GM23248 (cell line): ENCODE measurements at regions not wholly inside any gene's neighbourhood (a gene's known extent, or its start where the extent isn't known, plus 50 kb on each side); places are given as distances from the start of the nearest gene placed in this dataset.

ENCODE experiments used
- DNase-seq: peaks from one replicate; pipeline ENCODE4 v3.0.0-alpha.2; 2015
- H2AFZ ChIP-seq: fragments of 200-600 bp; sonication (generic); 2 replicates; pipeline ENCODE4 v1.6.1; 2016; ENCODE audit warnings: antibody characterized with exemption
- H3F3A ChIP-seq: fragments of 200-600 bp; sonication (generic); 2 replicates; pipeline ENCODE4 v1.6.1; 2016; ENCODE audit warnings: mild to moderate bottlenecking, antibody characterized with exemption, mixed run types; ENCODE audit not compliant: insufficient read depth
- H3K27ac ChIP-seq: fragments of 200-600 bp; sonication (generic); 2 replicates; pipeline ENCODE4 v1.5.1; 2016; ENCODE audit warnings: mild to moderate bottlenecking
- H3K27me3 ChIP-seq: fragments of 200-600 bp; sonication (generic); replicated peaks from 2 replicates; pipeline ENCODE4 v1.6.1; 2016; ENCODE audit warnings: mild to moderate bottlenecking; ENCODE audit not compliant: insufficient read depth
- H3K36me3 ChIP-seq: fragments of 200-600 bp; sonication (generic); 2 replicates; pipeline ENCODE4 v1.6.1; 2016; ENCODE audit warnings: low read depth, mild to moderate bottlenecking
- H3K4me1 ChIP-seq: fragments of 200-600 bp; sonication (generic); 2 replicates; pipeline ENCODE4 v1.6.1; 2016; ENCODE audit warnings: mild to moderate bottlenecking; ENCODE audit not compliant: insufficient read depth
- H3K4me2 ChIP-seq: fragments of 200-600 bp; sonication (generic); one replicate; pipeline ENCODE4 v1.6.1; 2016; ENCODE audit warnings: mild to moderate bottlenecking; ENCODE audit not compliant: unreplicated experiment
- H3K4me3 ChIP-seq: fragments of 200-600 bp; sonication (generic); 2 replicates; pipeline ENCODE4 v1.5.1; 2016; ENCODE audit warnings: mild to moderate bottlenecking
- H3K79me2 ChIP-seq: fragments of 200-600 bp; sonication (generic); 2 replicates; pipeline ENCODE4 v1.6.1; 2016; ENCODE audit warnings: mild to moderate bottlenecking; ENCODE audit not compliant: insufficient read depth
- H3K9ac ChIP-seq: fragments of 200-600 bp; sonication (generic); 2 replicates; pipeline ENCODE4 v1.6.1; 2016; ENCODE audit warnings: mild to moderate bottlenecking
- H3K9me2 ChIP-seq: fragments of 200-600 bp; sonication (generic); 2 replicates; pipeline ENCODE4 v1.6.1; 2016; ENCODE audit warnings: mixed run types, mild to moderate bottlenecking, moderate library complexity; ENCODE audit not compliant: insufficient read depth
- H3K9me3 ChIP-seq: fragments of 200-600 bp; sonication (generic); one replicate; pipeline ENCODE4 v1.6.1; 2017; ENCODE audit warnings: low read depth
- H4K20me1 ChIP-seq: fragments of 200-600 bp; sonication (generic); 2 replicates; pipeline ENCODE4 v1.6.0; 2016; ENCODE audit not compliant: insufficient read depth
- EZH2 ChIP-seq: fragments of 200-600 bp; sonication (generic); IDR thresholded peaks from 2 replicates; pipeline ENCODE4 v1.6.1; 2018; ENCODE audit warnings: antibody characterized with exemption, mild to moderate bottlenecking; ENCODE audit not compliant: insufficient read depth, poor library complexity, severe bottlenecking
- EZH2phosphoT487 ChIP-seq: fragments of 200-600 bp; sonication (generic); IDR thresholded peaks from 2 replicates; pipeline ENCODE4 v1.6.1; 2018; ENCODE audit warnings: antibody characterized with exemption, moderate library complexity, mild to moderate bottlenecking, low read depth; ENCODE audit not compliant: insufficient read depth
- WGBS, 2 experiments: methylation state at CpG; one replicate each; pipeline ENCODE4 v1.1.6; 2015 to 2017; ENCODE audit warnings: low lambda C conversion rate in 2 of 2, low coverage in 1 of 2; ENCODE audit errors: missing lambda C conversion rate in 2 of 2; 5-methylcytosine and 5-hydroxymethylcytosine counted together
- in situ Hi-C: fragments of 300-500 bp; cut with MboI; formaldehyde crosslinking; loops from 2 replicates; pipeline ENCODE4 v1.15.0; 2020

DNA sequence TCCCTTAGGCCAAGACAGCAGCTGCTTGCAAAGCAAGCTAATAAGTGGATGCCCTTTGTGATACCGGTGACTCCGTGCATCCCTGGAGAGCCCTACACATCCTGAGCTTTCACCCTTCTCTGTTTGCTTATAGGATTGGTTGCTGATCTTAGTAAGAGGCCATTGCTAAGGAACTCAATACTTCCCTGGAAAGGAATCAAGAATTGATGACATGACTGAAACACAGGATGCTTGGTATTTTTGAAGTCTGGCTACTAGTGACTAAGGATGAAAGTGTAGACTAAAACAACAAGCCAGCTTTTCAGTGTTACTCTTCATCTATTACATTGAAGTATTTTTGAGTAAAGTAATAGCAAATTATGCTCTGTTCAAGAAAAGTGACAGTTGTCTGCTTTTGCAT, 123.0 kb upstream of the SERPINE2 start:
- H3F3A ChIP-seq: peaks cover 54% of the 10 kb centered on the region
- in situ Hi-C loops: no loop called here
- peaks cover 60% of the 10 kb centered on the region for H3K4me1 ChIP-seq
- H3K27me3 ChIP-seq: no peaks in the 10 kb centered on the region
- H3K9me3 ChIP-seq: no peaks in the 10 kb centered on the region
- H3K9ac ChIP-seq: no peak overlapping the region
- DNase-seq: peak; percentile 86
- peak overlapping the region; percentile 49 for H3K27ac ChIP-seq
- H3K36me3 ChIP-seq: no peaks in the 10 kb centered on the region
- H4K20me1 ChIP-seq: no peaks in the 10 kb centered on the region
- no peaks in the 10 kb centered on the region for H3K79me2 ChIP-seq
- no peak overlapping the region for H2AFZ ChIP-seq
- 95 to 97% methylated on average over 2 of the region's 2 CpGs for WGBS, 2 experiments
- TF ChIP-seq EZH2phosphoT487 (no peak), EZH2 (no peak)
- H3K4me3 ChIP-seq: no peak overlapping the region
- no peaks in the 10 kb centered on the region for H3K9me2 ChIP-seq
- peak overlapping the region; percentile 21 for H3K4me2 ChIP-seq

DNA sequence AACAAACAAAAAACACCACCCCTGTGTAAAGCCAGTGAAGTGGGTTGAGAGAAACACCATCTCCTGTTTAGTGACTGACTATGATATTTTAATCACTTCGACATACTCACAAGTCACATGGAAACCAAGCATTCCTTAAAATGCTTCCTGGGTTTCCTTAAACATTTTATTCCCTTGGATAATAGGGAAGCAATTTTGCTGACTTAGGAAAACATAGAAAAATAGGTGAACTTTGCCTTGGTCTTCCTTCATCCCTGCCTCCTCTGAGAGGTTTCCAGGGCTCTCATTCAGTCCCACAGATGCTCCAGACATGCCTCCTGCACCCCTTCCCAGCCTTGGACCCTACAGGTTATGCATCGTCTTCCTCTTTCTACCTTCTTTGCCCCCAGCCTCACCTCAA, 122.6 kb upstream of the SERPINE2 start:
- peaks cover 52% of the 10 kb centered on the region for H3F3A ChIP-seq
- WGBS, 2 experiments: 90 to 94% methylated on average over 2 of the region's 2 CpGs
- H2AFZ ChIP-seq: no peak overlapping the region
- H3K27ac ChIP-seq: peak overlapping the region; percentile 49; the same call in 1 of the 2 replicates
- H3K4me2 ChIP-seq: peak overlapping the region; percentile 21
- in situ Hi-C loops: no loop called here
- H3K36me3 ChIP-seq: no peaks in the 10 kb centered on the region
- no peaks in the 10 kb centered on the region for H3K9me3 ChIP-seq
- TF ChIP-seq EZH2 (no peak), EZH2phosphoT487 (no peak)
- no peak overlapping the region for H3K9ac ChIP-seq
- DNase-seq: no peak
- no peaks in the 10 kb centered on the region for H3K27me3 ChIP-seq
- no peaks in the 10 kb centered on the region for H3K9me2 ChIP-seq
- H3K4me3 ChIP-seq: no peak overlapping the region
- H3K4me1 ChIP-seq: peaks cover 57% of the 10 kb centered on the region
- H3K79me2 ChIP-seq: no peaks in the 10 kb centered on the region
- H4K20me1 ChIP-seq: no peaks in the 10 kb centered on the region

DNA sequence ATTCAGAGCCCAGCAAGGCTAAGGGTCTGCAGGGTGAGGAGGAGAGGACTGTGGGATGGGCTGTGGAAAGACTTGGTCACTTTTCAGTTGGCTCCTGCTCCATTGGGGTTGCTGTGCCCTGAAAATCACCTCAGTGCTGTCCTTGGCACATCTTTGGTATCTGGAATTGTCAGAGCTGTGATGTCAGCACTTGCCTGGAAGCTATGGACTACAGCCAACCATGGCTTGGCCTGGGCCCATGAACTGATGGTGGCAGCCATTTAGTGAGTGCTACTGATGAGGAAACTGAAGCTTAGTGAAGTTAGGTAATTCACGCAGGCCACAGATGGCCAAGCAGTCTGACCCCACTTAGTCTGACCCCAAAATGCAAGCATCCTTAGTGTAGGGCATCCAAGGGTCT, 121.8 kb upstream of the SERPINE2 start:
- Histone ChIP-seq H4K20me1 (no peaks in the 10 kb centered on the region), H3K27ac (no peak overlapping the region; the same call in 1 of the 2 replicates), H3K4me3 (no peak overlapping the region), H3K36me3 (no peaks in the 10 kb centered on the region), H3K9me2 (no peaks in the 10 kb centered on the region), H3K9ac (no peak overlapping the region), H2AFZ (no peak overlapping the region), H3K4me1 (peaks cover 49% of the 10 kb centered on the region), H3K79me2 (no peaks in the 10 kb centered on the region), H3K9me3 (no peaks in the 10 kb centered on the region), H3K4me2 (no peak overlapping the region), H3F3A (peaks cover 44% of the 10 kb centered on the region), H3K27me3 (no peaks in the 10 kb centered on the region)
- WGBS, 2 experiments: 90 to 95% methylated on average over 1 of the region's 1 CpG
- in situ Hi-C loops: no loop called here
- DNase-seq: peak; percentile 69
- TF ChIP-seq EZH2: no peak
- no peak for TF ChIP-seq EZH2phosphoT487

DNA sequence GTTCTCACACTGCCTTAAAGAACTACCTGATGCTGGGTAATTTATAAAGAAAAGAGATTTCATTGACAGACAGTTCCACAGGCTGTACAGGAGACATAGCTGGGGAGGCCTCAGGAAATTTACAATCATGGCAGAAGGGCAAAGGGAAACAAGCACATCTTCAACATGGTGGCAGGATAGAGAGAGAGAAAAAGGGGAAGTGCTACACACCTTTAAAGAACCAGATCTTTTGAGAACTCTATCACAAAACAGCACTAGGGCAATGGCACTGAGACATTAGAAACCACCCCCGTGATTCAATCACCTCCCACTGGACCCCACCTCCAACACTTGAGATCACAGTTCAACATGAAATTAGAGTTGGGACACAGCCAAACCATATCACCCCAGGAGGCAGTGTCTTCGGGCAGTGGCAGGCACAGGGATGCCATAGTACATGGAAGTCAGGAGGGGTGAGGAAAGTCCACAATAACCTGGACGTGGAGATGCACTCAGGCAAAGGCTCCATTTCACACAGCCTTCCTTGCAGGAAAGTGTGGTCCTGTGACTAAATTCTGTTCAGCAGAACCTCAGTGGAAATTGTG, 120.4 kb upstream of the SERPINE2 start:
- in situ Hi-C loops: no loop called here
- Histone ChIP-seq H3K4me2 (no peak overlapping the region), H4K20me1 (no peaks in the 10 kb centered on the region), H3K4me1 (peaks cover 39% of the 10 kb centered on the region), H3K36me3 (no peaks in the 10 kb centered on the region), H3K9me3 (no peaks in the 10 kb centered on the region), H3K27me3 (no peaks in the 10 kb centered on the region), H3F3A (peaks cover 33% of the 10 kb centered on the region), H3K27ac (no peak overlapping the region), H3K9ac (no peak overlapping the region), H3K79me2 (no peaks in the 10 kb centered on the region), H3K9me2 (no peaks in the 10 kb centered on the region), H2AFZ (no peak overlapping the region), H3K4me3 (no peak overlapping the region)
- DNase-seq: no peak
- TF ChIP-seq EZH2 (no peak), EZH2phosphoT487 (no peak)
- 85 to 96% methylated on average over 3 of the region's 3 CpGs for WGBS, 2 experiments

DNA sequence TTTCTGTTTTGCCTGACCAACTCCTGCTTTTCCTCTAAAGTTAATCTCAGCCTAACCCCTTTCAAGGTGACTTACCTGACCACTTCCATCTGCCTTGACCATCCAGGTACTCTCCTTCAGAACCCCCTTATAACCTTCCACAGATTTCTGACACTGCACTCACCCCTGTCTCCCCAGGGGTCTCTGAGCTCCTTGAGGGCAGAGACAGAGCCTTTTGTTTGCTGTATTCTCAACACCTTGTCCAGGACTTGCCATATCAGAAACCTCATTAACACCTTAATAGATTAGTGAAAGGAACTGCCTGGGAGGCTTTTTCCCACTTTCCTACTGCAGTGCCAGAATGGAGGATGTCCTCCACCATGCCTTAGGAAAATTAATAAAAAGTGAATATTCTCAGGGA, 119.7 kb upstream of the SERPINE2 start:
- DNase-seq: no peak
- Histone ChIP-seq H3K9ac (no peak overlapping the region), H3K36me3 (no peaks in the 10 kb centered on the region), H4K20me1 (no peaks in the 10 kb centered on the region), H3K4me1 (peaks cover 38% of the 10 kb centered on the region), H3K79me2 (no peaks in the 10 kb centered on the region), H3K27ac (no peak overlapping the region), H3K27me3 (no peaks in the 10 kb centered on the region), H3K4me3 (no peak overlapping the region), H3K9me3 (no peaks in the 10 kb centered on the region), H3K9me2 (no peaks in the 10 kb centered on the region), H3F3A (peaks cover 33% of the 10 kb centered on the region), H3K4me2 (no peak overlapping the region), H2AFZ (no peak overlapping the region)
- TF ChIP-seq EZH2 (no peak), EZH2phosphoT487 (no peak)
- in situ Hi-C loops: no loop called here
